ENCODE measurements at regions not wholly inside any gene's neighbourhood (a gene's known extent, or its start where the extent isn't known, plus 50 kb on each side); places are given as distances from the start of the nearest gene placed in this dataset.

DNA sequence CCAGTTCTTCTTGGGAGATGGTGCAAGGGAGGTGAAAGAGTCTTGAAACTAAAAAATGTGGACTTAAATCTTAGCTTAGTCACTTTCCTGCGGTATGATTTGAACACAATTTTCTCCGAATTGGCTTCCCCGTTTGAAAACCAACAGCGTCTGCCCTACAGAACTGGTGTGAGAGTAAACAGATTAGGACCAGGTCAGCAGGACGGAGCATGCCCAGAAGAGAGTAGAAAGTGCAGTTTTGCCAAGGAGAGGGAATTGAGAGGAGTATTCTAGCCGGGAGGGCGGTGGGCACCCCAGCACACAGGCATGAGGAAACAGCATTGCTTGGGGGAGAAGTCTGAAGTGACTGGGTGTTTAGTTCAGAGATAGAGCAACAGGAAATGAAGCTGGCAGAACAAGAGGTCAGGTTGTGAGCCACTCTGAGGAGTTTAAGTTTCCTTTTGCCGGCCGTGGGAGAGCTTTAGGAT lies 927.1 kb downstream of the VRK1 start:
- TF ChIP-seq JUN (IDR thresholded peaks at IDR 0.05; ENCODE audit: borderline replicate concordance, insufficient read depth, insufficient read length, low read depth): no peak
- no peak for TF ChIP-seq POLR2AphosphoS5 (IDR thresholded peaks at IDR 0.05; ENCODE audit: insufficient read depth, low read depth, low read length)
- TF ChIP-seq CTCF (IDR thresholded peaks at IDR 0.05; ENCODE audit: extremely low read depth in 1 of 2, insufficient read depth in 1 of 2, low read depth in 1 of 2, low read length in 2 of 2): no peak
- no peak for TF ChIP-seq MYC (IDR thresholded peaks at IDR 0.05; ENCODE audit: low read depth, low read length)
- no peak for TF ChIP-seq GATA2 (IDR thresholded peaks at IDR 0.05; ENCODE audit: insufficient read depth, insufficient read length, low read depth, low read length)
- TF ChIP-seq FOS (IDR thresholded peaks at IDR 0.05; ENCODE audit: borderline replicate concordance, insufficient read depth, low read length): no peak
- TF ChIP-seq MAX (IDR thresholded peaks at IDR 0.05; ENCODE audit: insufficient read depth, insufficient read length): no peak
- no peak for TF ChIP-seq EZH2 (IDR thresholded peaks at IDR 0.05; ENCODE audit: borderline replicate concordance, low read depth, low read length, severe bottlenecking)
- no peak for TF ChIP-seq POLR2A (IDR thresholded peaks at IDR 0.05; ENCODE audit: low read depth, low read length)
- FAIRE-seq (no peak), DNase-seq (ENCODE audit: low read depth, low spot score) (no peak)
- Histone ChIP-seq H3K27ac (ENCODE audit: insufficient read depth, low read depth, low read length) (no peak overlapping the region), H3K9ac (replicated peaks; ENCODE audit: extremely low read depth, insufficient read depth, low read length) (no peak overlapping the region), H4K20me1 (replicated peaks; ENCODE audit: control insufficient read depth, extremely low read depth, insufficient read depth, low read length) (no peaks in the 10 kb centered on the region), H3K9me3 (replicated peaks; ENCODE audit: control insufficient read depth, insufficient read depth, low read length) (peaks cover 2% of the 10 kb centered on the region), H3K4me1 (ENCODE audit: control insufficient read depth, extremely low read depth, insufficient read depth, low read length) (no peaks in the 10 kb centered on the region), H3K79me2 (ENCODE audit: control insufficient read depth, insufficient read depth, low read length) (no peaks in the 10 kb centered on the region), H3K9me1 (replicated peaks; ENCODE audit: control insufficient read depth, extremely low read depth, insufficient read depth, low read length) (no peaks in the 10 kb centered on the region), H2AFZ (ENCODE audit: low read depth, low read length) (no peak overlapping the region), H3K36me3 (ENCODE audit: control insufficient read depth in 2 of 2, extremely low read depth in 1 of 2, insufficient read depth in 2 of 2, low read length in 2 of 2) (no peaks in the 10 kb centered on the region), H3K4me3 (replicated peaks in 1 of 3; ENCODE audit: insufficient read depth in 1 of 3, low read depth in 1 of 3, low read length in 3 of 3) (no peak overlapping the region), H3K27me3 (ENCODE audit: control insufficient read depth in 2 of 2, insufficient read depth in 2 of 2, low read length in 2 of 2) (no peaks in the 10 kb centered on the region), H3K4me2 (ENCODE audit: insufficient read depth, low read length) (no peak overlapping the region)
- ChIA-PET POLR2A (no interaction called here), CTCF (no interaction called here)
- intact Hi-C loops (cut with micrococcal nuclease) (no loop called here), dilution Hi-C loops (cut with MboI; ENCODE audit: extremely low pct_ligation_motif_present, low sequenced_read_pairs) (no loop called here)
- BruUV-seq (replicated peaks): no TSS peak
